H1 (cell line): ENCODE measurements at regions not wholly inside any gene's neighbourhood (a gene's known extent, or its start where the extent isn't known, plus 50 kb on each side); places are given as distances from the start of the nearest gene placed in this dataset.
A peak's percentile ranks its signal among the peaks of the same experiment; 100 is the strongest.

ENCODE experiments used
- CTCF ChIA-PET: fragments of 300-600 bp; sonication (Branson Sonifier 250); formaldehyde crosslinking; loops from one replicate; lab custom pipeline; 2021; ENCODE audit not compliant: partially characterized antibody; lab: Charles Lee
- POLR2A ChIA-PET: fragments of 300-600 bp; sonication (Branson Sonifier 250); formaldehyde crosslinking; loops from one replicate; lab custom pipeline; 2021; ENCODE audit warnings: inconsistent platforms; ENCODE audit not compliant: partially characterized antibody; lab: Charles Lee
- DNase-seq, 2 experiments: peaks; one replicate each; pipeline versions ENCODE4 v3.0.0 to v3.0.0-alpha.2; 2010 to 2022; ENCODE audit warnings: low spot score in 2 of 2, low read depth in 1 of 2, mixed read lengths in 1 of 2
- FAIRE-seq: peaks from 2 replicates; lab custom pipeline; 2011; peaks lifted over from hg19 to GRCh38; lab: Jason Lieb, UNC
- H2AFZ ChIP-seq: 2 replicates; pipeline ENCODE4 v1.8.1; 2012; ENCODE audit warnings: low read length, inconsistent platforms
- H2AK5ac ChIP-seq: 2 replicates; pipeline ENCODE4 v1.6.1; 2013; ENCODE audit warnings: low read depth, low read length
- H2BK120ac ChIP-seq: replicated peaks from 2 replicates; pipeline ENCODE3; 2013; ENCODE audit warnings: low read depth, low read length, inconsistent platforms
- H2BK12ac ChIP-seq: 2 replicates; pipeline ENCODE4 v1.6.1; 2013; ENCODE audit warnings: low read depth, low read length
- H2BK15ac ChIP-seq: 2 replicates; pipeline ENCODE4 v1.6.1; 2013; ENCODE audit warnings: low read length
- H2BK20ac ChIP-seq: 2 replicates; pipeline ENCODE4 v1.6.1; 2013; ENCODE audit warnings: low read length
- H2BK5ac ChIP-seq: 2 replicates; pipeline ENCODE4 v1.6.1; 2013; ENCODE audit warnings: low read depth, low read length
- H3K14ac ChIP-seq: 2 replicates; pipeline ENCODE4 v1.6.1; 2013; ENCODE audit warnings: inconsistent platforms; ENCODE audit not compliant: insufficient read length
- H3K18ac ChIP-seq: 2 replicates; pipeline ENCODE4 v1.6.1; 2013; ENCODE audit warnings: low read length; ENCODE audit errors: extremely low read depth
- H3K23ac ChIP-seq: 2 replicates; pipeline ENCODE4 v1.6.1; 2013; ENCODE audit warnings: inconsistent platforms; ENCODE audit not compliant: insufficient read length
- H3K23me2 ChIP-seq: 2 replicates; pipeline ENCODE4 v1.6.1; 2013; ENCODE audit warnings: low read depth, low read length
- H3K27ac ChIP-seq: 2 replicates; pipeline ENCODE4 v1.6.1; 2011; ENCODE audit warnings: low read depth, low read length, inconsistent platforms
- H3K27me3 ChIP-seq, 4 experiments: replicated peaks in 1 of 4; 1 replicate in 1 of 4; 2 replicates in 3 of 4; pipeline versions ENCODE4 v1.6.1 to v1.8.1; 2011 to 2013; ENCODE audit warnings: low read length in 3 of 4, mild to moderate bottlenecking in 3 of 4, inconsistent platforms in 2 of 4, mixed read lengths in 2 of 4, moderate library complexity in 1 of 4; ENCODE audit not compliant: control insufficient read depth in 3 of 4, insufficient read depth in 3 of 4; ENCODE audit errors: extremely low read depth in 1 of 4
- H3K36me3 ChIP-seq, 4 experiments: 2 replicates each; pipeline versions ENCODE4 v1.6.1 to v1.8.1; 2011 to 2013; ENCODE audit warnings: mild to moderate bottlenecking in 4 of 4, low read length in 3 of 4, moderate library complexity in 2 of 4, control low read depth in 1 of 4, inconsistent platforms in 1 of 4; ENCODE audit not compliant: insufficient read depth in 4 of 4, control insufficient read depth in 2 of 4
- H3K4ac ChIP-seq: replicated peaks from 2 replicates; pipeline ENCODE3; 2013; ENCODE audit warnings: low read length, low read depth, mixed read lengths, inconsistent platforms; ENCODE audit not compliant: insufficient read length
- H3K4me1 ChIP-seq, 4 experiments: replicated peaks in 1 of 4; 1 replicate in 1 of 4; 2 replicates in 3 of 4; pipeline versions ENCODE4 v1.6.1 to v1.8.1; 2011 to 2013; ENCODE audit warnings: low read length in 3 of 4, inconsistent platforms in 2 of 4, mixed read lengths in 1 of 4; ENCODE audit not compliant: insufficient read depth in 4 of 4, control insufficient read depth in 3 of 4
- H3K4me2 ChIP-seq, 2 experiments: 2 replicates each; pipeline versions ENCODE4 v1.6.1 to v1.8.1; 2011 to 2013; ENCODE audit warnings: low read depth in 2 of 2, low read length in 2 of 2, control low read depth in 1 of 2, inconsistent platforms in 1 of 2, mild to moderate bottlenecking in 1 of 2; ENCODE audit not compliant: insufficient read depth in 1 of 2
- H3K4me3 ChIP-seq, 4 experiments: fragments of 200-600, 300-600 bp in 1 of 4; sonication (generic), shearing (Covaris generic), sonication (Bioruptor Twin) in 1 of 4; 2 replicates each; pipeline versions ENCODE4 v1.5.1 to v1.8.1; 2011 to 2016; ENCODE audit warnings: low read length in 4 of 4, low read depth in 3 of 4, control low read depth in 2 of 4, inconsistent platforms in 2 of 4, mild to moderate bottlenecking in 2 of 4, mixed read lengths in 1 of 4, moderate library complexity in 1 of 4; ENCODE audit not compliant: insufficient read depth in 2 of 4; ENCODE audit errors: extremely low read depth in 1 of 4
- H3K56ac ChIP-seq: replicated peaks from 2 replicates; pipeline ENCODE3; 2013; ENCODE audit warnings: low read depth, mild to moderate bottlenecking, mixed read lengths, low read length, inconsistent platforms; ENCODE audit not compliant: insufficient read length
- H3K79me1 ChIP-seq: 2 replicates; pipeline ENCODE4 v1.6.1; 2013; ENCODE audit warnings: low read depth, low read length, control low read depth
- H3K79me2 ChIP-seq, 2 experiments: 2 replicates each; pipeline versions ENCODE4 v1.6.1 to v1.8.1; 2012 to 2013; ENCODE audit warnings: low read length in 2 of 2, mild to moderate bottlenecking in 2 of 2, inconsistent platforms in 1 of 2; ENCODE audit not compliant: insufficient read depth in 2 of 2, control insufficient read depth in 1 of 2
- H3K9ac ChIP-seq, 4 experiments: replicated peaks in 1 of 4; 1 replicate in 1 of 4; 2 replicates in 3 of 4; pipeline versions ENCODE4 v1.6.1 to v1.8.1; 2011 to 2013; ENCODE audit warnings: low read depth in 3 of 4, low read length in 3 of 4, control low read depth in 2 of 4, mild to moderate bottlenecking in 2 of 4, moderate library complexity in 2 of 4, inconsistent platforms in 1 of 4; ENCODE audit errors: extremely low read depth in 1 of 4
- H3K9me3 ChIP-seq, 2 experiments: 2 replicates each; pipeline versions ENCODE4 v1.6.1 to v1.8.1; 2012 to 2013; ENCODE audit warnings: mild to moderate bottlenecking in 2 of 2, moderate library complexity in 2 of 2, control low read depth in 1 of 2, inconsistent platforms in 1 of 2, low read depth in 1 of 2, low read length in 1 of 2, mixed read lengths in 1 of 2; ENCODE audit not compliant: insufficient read depth in 2 of 2
- H4K20me1 ChIP-seq, 2 experiments: replicated peaks in 1 of 2; 2 replicates each; pipeline versions ENCODE3 to v1.8.1; 2011 to 2013; ENCODE audit warnings: inconsistent platforms in 2 of 2, low read length in 2 of 2, mild to moderate bottlenecking in 1 of 2; ENCODE audit not compliant: insufficient read depth in 2 of 2, control insufficient read depth in 1 of 2
- H4K5ac ChIP-seq: 2 replicates; pipeline ENCODE4 v1.6.1; 2013; ENCODE audit warnings: low read length, low read depth, mixed read lengths, inconsistent platforms; ENCODE audit not compliant: insufficient read length
- H4K8ac ChIP-seq: 2 replicates; pipeline ENCODE4 v1.8.0; 2013; ENCODE audit warnings: mild to moderate bottlenecking, moderate library complexity, low read length, inconsistent platforms; ENCODE audit not compliant: insufficient read depth; ENCODE audit errors: extremely low read depth
- H4K91ac ChIP-seq: replicated peaks from 2 replicates; pipeline ENCODE3; 2013; ENCODE audit warnings: low read length, mixed read lengths, inconsistent platforms; ENCODE audit not compliant: insufficient read length
- MAX ChIP-seq: IDR thresholded peaks from 2 replicates; pipeline ENCODE4 v1.6.1; 2012; ENCODE audit warnings: inconsistent platforms
- WGBS, 2 experiments: shearing (Covaris generic) in 1 of 2; methylation state at CpG; one replicate each; pipeline versions ENCODE4 v1.1.6 to v1.1.7; 2013 to 2015; ENCODE audit warnings: low lambda C conversion rate in 2 of 2, mixed read lengths in 2 of 2, inconsistent platforms in 1 of 2, low coverage in 1 of 2, missing lambda C conversion rate in 1 of 2; ENCODE audit not compliant: insufficient replicate concordance in 2 of 2, insufficient coverage in 1 of 2, insufficient read length in 1 of 2; ENCODE audit errors: extremely low coverage in 1 of 2, missing lambda C conversion rate in 1 of 2; 5-methylcytosine and 5-hydroxymethylcytosine counted together

GRCh38 chr2:49737606-49738005 lies 583.3 kb upstream of the FSHR start:
- no peak for FAIRE-seq
- no peak overlapping the region for H4K8ac ChIP-seq
- POLR2A ChIA-PET, result no interaction called here

More at GRCh38 chr2:49737606-49738005, 583.3 kb upstream of the FSHR start:
- peaks cover 7 to 8% of the 10 kb centered on the region in 2 experiments; a peak in 2 of 4 replicates for H3K9me3 ChIP-seq
- no peaks in the 10 kb centered on the region for H3K79me1 ChIP-seq
- H2BK120ac ChIP-seq, result no peak overlapping the region
- H2BK12ac ChIP-seq, result no peak overlapping the region
- CTCF ChIA-PET, result interaction anchor here (0.6 to 1.1 kb wide), 2 partner anchors 14 to 179 kb away, joined by 3 read pairs; no protein-coding TSS in a partner anchor
- H3K4me1 ChIP-seq, result no peaks in the 10 kb centered on the region
- no peaks in the 10 kb centered on the region for H3K79me2 ChIP-seq
- H3K18ac ChIP-seq, result no peak overlapping the region
- H3K23me2 ChIP-seq, result no peaks in the 10 kb centered on the region; the same call in 1 of the 2 replicates
- WGBS, 2 experiments, result 92% methylated on average over 2 of the region's 2 CpGs; no CpG with 5 or more reads in 1 of the 2 experiments
- no peak overlapping the region for H3K4me3 ChIP-seq
- no peaks in the 10 kb centered on the region for H3K27me3 ChIP-seq
- no peak overlapping the region for H3K9ac ChIP-seq
- H3K23ac ChIP-seq, result no peak overlapping the region
- no peak overlapping the region for H2AK5ac ChIP-seq
- H2BK15ac ChIP-seq, result no peak overlapping the region
- H2BK5ac ChIP-seq, result no peak overlapping the region
- no peak overlapping the region for H3K4ac ChIP-seq
- H4K91ac ChIP-seq, result no peak overlapping the region
- H3K4me2 ChIP-seq, result no peak overlapping the region
- H3K27ac ChIP-seq, result no peak overlapping the region
- DNase-seq, result no peak
- no peaks in the 10 kb centered on the region for H4K20me1 ChIP-seq
- peak overlapping the region; percentile 3; the same call in 1 of the 2 replicates for H2AFZ ChIP-seq
- no peak overlapping the region for H2BK20ac ChIP-seq
- H4K5ac ChIP-seq, result no peak overlapping the region
- no peak overlapping the region for H3K14ac ChIP-seq
- no peak overlapping the region for H3K56ac ChIP-seq
- H3K36me3 ChIP-seq, result no peaks in the 10 kb centered on the region
- TF ChIP-seq MAX, result no peak
